ENCODE measurements at regions not wholly inside any gene's neighbourhood (a gene's known extent, or its start where the extent isn't known, plus 50 kb on each side); places are given as distances from the start of the nearest gene placed in this dataset.

DNA sequence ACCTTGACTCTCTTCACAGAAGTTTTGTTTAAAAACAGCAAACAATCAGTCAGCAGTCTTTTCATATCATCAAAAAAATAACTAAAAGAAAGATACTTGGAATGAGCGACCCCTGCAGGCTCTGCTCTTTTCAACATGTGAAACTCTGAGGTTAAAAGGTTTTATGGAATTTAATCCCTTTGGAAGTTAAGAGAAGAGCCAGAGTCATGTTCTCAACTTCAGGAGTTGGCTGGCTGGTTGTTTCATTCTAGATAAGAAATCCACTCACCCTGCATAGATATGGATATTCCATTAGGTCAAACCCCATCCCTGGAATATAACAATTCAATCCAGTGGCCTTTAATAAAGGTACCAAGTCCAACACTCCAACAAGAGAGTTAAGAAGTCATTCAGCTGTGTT lies 115.6 kb upstream of the RMDN2 start:
- Histone ChIP-seq H3K27ac (ENCODE audit: low read depth in 1 of 2, low read length in 2 of 2) (no peak overlapping the region), H3K27me3 (ENCODE audit: control insufficient read depth in 4 of 4, insufficient read depth in 4 of 4, low read length in 3 of 4) (no peaks in the 10 kb centered on the region), H3K36me3 (ENCODE audit: control insufficient read depth in 4 of 4, insufficient read depth in 3 of 4, low read depth in 1 of 4, low read length in 3 of 4) (no peaks in the 10 kb centered on the region), H3K9ac (ENCODE audit: low read depth in 1 of 2, low read length in 2 of 2) (no peak overlapping the region), H3K4me3 (ENCODE audit: low read depth in 1 of 3, low read length in 3 of 3) (no peak overlapping the region), H3K4me1 (ENCODE audit: control insufficient read depth in 4 of 4, insufficient read depth in 4 of 4, low read length in 3 of 4) (peaks cover 0 to 3% (median 0%) of the 10 kb centered on the region in 4 donors), H3K9me3 (ENCODE audit: control insufficient read depth in 4 of 4, low read length in 3 of 4) (no peaks in the 10 kb centered on the region)
- WGBS = 60% methylated on average over 1 of the region's 1 CpG
- TF ChIP-seq, protein P1, sequence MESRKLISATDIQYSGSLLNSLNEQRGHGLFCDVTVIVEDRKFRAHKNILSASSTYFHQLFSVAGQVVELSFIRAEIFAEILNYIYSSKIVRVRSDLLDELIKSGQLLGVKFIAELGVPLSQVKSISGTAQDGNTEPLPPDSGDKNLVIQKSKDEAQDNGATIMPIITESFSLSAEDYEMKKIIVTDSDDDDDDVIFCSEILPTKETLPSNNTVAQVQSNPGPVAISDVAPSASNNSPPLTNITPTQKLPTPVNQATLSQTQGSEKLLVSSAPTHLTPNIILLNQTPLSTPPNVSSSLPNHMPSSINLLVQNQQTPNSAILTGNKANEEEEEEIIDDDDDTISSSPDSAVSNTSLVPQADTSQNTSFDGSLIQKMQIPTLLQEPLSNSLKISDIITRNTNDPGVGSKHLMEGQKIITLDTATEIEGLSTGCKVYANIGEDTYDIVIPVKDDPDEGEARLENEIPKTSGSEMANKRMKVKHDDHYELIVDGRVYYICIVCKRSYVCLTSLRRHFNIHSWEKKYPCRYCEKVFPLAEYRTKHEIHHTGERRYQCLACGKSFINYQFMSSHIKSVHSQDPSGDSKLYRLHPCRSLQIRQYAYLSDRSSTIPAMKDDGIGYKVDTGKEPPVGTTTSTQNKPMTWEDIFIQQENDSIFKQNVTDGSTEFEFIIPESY (IDR thresholded peaks at IDR 0.05) = no peak
- TF ChIP-seq EGR1 (IDR thresholded peaks at IDR 0.05; ENCODE audit: low read depth in 2 of 2) = no peak
- TF ChIP-seq, protein P2, sequence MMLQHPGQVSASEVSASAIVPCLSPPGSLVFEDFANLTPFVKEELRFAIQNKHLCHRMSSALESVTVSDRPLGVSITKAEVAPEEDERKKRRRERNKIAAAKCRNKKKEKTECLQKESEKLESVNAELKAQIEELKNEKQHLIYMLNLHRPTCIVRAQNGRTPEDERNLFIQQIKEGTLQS (IDR thresholded peaks at IDR 0.05) = no peak
- peak; percentile 58 to 65 for TF ChIP-seq RAD21 (IDR thresholded peaks at IDR 0.05)
- TF ChIP-seq, protein P3, sequence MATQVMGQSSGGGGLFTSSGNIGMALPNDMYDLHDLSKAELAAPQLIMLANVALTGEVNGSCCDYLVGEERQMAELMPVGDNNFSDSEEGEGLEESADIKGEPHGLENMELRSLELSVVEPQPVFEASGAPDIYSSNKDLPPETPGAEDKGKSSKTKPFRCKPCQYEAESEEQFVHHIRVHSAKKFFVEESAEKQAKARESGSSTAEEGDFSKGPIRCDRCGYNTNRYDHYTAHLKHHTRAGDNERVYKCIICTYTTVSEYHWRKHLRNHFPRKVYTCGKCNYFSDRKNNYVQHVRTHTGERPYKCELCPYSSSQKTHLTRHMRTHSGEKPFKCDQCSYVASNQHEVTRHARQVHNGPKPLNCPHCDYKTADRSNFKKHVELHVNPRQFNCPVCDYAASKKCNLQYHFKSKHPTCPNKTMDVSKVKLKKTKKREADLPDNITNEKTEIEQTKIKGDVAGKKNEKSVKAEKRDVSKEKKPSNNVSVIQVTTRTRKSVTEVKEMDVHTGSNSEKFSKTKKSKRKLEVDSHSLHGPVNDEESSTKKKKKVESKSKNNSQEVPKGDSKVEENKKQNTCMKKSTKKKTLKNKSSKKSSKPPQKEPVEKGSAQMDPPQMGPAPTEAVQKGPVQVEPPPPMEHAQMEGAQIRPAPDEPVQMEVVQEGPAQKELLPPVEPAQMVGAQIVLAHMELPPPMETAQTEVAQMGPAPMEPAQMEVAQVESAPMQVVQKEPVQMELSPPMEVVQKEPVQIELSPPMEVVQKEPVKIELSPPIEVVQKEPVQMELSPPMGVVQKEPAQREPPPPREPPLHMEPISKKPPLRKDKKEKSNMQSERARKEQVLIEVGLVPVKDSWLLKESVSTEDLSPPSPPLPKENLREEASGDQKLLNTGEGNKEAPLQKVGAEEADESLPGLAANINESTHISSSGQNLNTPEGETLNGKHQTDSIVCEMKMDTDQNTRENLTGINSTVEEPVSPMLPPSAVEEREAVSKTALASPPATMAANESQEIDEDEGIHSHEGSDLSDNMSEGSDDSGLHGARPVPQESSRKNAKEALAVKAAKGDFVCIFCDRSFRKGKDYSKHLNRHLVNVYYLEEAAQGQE (IDR thresholded peaks at IDR 0.05) = no peak
- TF ChIP-seq FOXA1 (IDR thresholded peaks at IDR 0.05) = no peak
- TF ChIP-seq JUND (IDR thresholded peaks at IDR 0.05) = no peak
- TF ChIP-seq RXRA (IDR thresholded peaks at IDR 0.05) = no peak
- TF ChIP-seq, protein P4, sequence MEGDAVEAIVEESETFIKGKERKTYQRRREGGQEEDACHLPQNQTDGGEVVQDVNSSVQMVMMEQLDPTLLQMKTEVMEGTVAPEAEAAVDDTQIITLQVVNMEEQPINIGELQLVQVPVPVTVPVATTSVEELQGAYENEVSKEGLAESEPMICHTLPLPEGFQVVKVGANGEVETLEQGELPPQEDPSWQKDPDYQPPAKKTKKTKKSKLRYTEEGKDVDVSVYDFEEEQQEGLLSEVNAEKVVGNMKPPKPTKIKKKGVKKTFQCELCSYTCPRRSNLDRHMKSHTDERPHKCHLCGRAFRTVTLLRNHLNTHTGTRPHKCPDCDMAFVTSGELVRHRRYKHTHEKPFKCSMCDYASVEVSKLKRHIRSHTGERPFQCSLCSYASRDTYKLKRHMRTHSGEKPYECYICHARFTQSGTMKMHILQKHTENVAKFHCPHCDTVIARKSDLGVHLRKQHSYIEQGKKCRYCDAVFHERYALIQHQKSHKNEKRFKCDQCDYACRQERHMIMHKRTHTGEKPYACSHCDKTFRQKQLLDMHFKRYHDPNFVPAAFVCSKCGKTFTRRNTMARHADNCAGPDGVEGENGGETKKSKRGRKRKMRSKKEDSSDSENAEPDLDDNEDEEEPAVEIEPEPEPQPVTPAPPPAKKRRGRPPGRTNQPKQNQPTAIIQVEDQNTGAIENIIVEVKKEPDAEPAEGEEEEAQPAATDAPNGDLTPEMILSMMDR (IDR thresholded peaks at IDR 0.05; ENCODE audit: low read depth, low read length, missing input control) = peak; percentile 24
- TF ChIP-seq TAF1 (conservative IDR thresholded peaks at IDR 0.05) = no peak
- peak; percentile 16 for TF ChIP-seq NR2F2 (IDR thresholded peaks at IDR 0.05)
- TF ChIP-seq HNF4G (IDR thresholded peaks at IDR 0.05) = no peak
- TF ChIP-seq YY1 (IDR thresholded peaks at IDR 0.05) = no peak
- TF ChIP-seq, protein P5, sequence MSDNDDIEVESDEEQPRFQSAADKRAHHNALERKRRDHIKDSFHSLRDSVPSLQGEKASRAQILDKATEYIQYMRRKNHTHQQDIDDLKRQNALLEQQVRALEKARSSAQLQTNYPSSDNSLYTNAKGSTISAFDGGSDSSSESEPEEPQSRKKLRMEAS (IDR thresholded peaks at IDR 0.05) = no peak
- no peak for TF ChIP-seq FOXA2 (IDR thresholded peaks at IDR 0.05)
- TF ChIP-seq HNF4A (conservative IDR thresholded peaks at IDR 0.05) = no peak
- TF ChIP-seq SP1 (IDR thresholded peaks at IDR 0.05) = no peak
- no peak for TF ChIP-seq GABPA (IDR thresholded peaks at IDR 0.05 in 1 of 2, conservative IDR thresholded peaks at IDR 0.05 in 1 of 2)
- no peak for DNase-seq (ENCODE audit: low spot score)
